HG03439 (cell line): ENCODE measurements at regions not wholly inside any gene's neighbourhood (a gene's known extent, or its start where the extent isn't known, plus 50 kb on each side); places are given as distances from the start of the nearest gene placed in this dataset.
"Not testable (repeated sequence)": the region's sequence is repeated elsewhere in the genome, so short reads cannot be mapped to it uniquely, and the experiment has no call there.

Experiments used
- ATAC-seq: cut with Tn5 transposase; IDR thresholded peaks from one replicate; pipeline ENCODE4 v1.9.1; 2021; ENCODE audit warnings: mild to moderate bottlenecking, moderate library complexity; ENCODE audit not compliant: unreplicated experiment

- ATAC-seq = no peak
Measured at GRCh38 chr20:19024296-19025035, 188.0 kb upstream of the SLC24A3 start.

- ATAC-seq = peak; percentile 4
Measured at GRCh38 chr20:19025430-19026120, 186.9 kb upstream of the SLC24A3 start.

- peak; percentile 82 for ATAC-seq
Measured at GRCh38 chr20:19026121-19026878, 186.1 kb upstream of the SLC24A3 start.

GRCh38 chr20:19026901-19027644, 185.4 kb upstream of the SLC24A3 start:
- ATAC-seq = no peak

GRCh38 chr20:19027971-19028370, 184.5 kb upstream of the SLC24A3 start:
- no peak for ATAC-seq

GRCh38 chr20:19041787-19042186, 170.7 kb upstream of the SLC24A3 start:
- ATAC-seq = no peak

GRCh38 chr20:19045371-19045770, 167.1 kb upstream of the SLC24A3 start:
- no peak for ATAC-seq

GRCh38 chr20:19047040-19047950, 165.1 kb upstream of the SLC24A3 start:
- no peak for ATAC-seq

GRCh38 chr20:19047951-19048296, 164.5 kb upstream of the SLC24A3 start:
- ATAC-seq = no peak

GRCh38 chr20:19048995-19049501, 163.4 kb upstream of the SLC24A3 start:
- ATAC-seq = no peak

GRCh38 chr20:19049514-19049913, 162.9 kb upstream of the SLC24A3 start:
- no peak for ATAC-seq

GRCh38 chr20:19056909-19057308, 155.5 kb upstream of the SLC24A3 start:
- ATAC-seq = no peak

GRCh38 chr20:19064788-19065187, 147.7 kb upstream of the SLC24A3 start:
- ATAC-seq = not testable (repeated sequence)

GRCh38 chr20:19067986-19068385, 144.5 kb upstream of the SLC24A3 start:
- ATAC-seq = no peak

- no peak for ATAC-seq
Measured at GRCh38 chr20:19070026-19070425, 142.4 kb upstream of the SLC24A3 start.

- peak; percentile 47 for ATAC-seq
Measured at GRCh38 chr20:19070681-19071445, 141.6 kb upstream of the SLC24A3 start.

GRCh38 chr20:19071446-19071725, 141.1 kb upstream of the SLC24A3 start:
- ATAC-seq = peak; percentile 58

- no peak for ATAC-seq
Measured at GRCh38 chr20:19071902-19072498, 140.4 kb upstream of the SLC24A3 start.

- ATAC-seq = no peak
Measured at GRCh38 chr20:19072988-19073387, 139.5 kb upstream of the SLC24A3 start.
